ENCODE measurements at regions not wholly inside any gene's neighbourhood (a gene's known extent, or its start where the extent isn't known, plus 50 kb on each side); places are given as distances from the start of the nearest gene placed in this dataset.

GRCh38 chr13:44022196-44022595 lies 142.5 kb downstream of the LACC1 start:
- no peak for DNase-seq (ENCODE audit: low read depth)

- DNase-seq (ENCODE audit: low read depth) = no peak
These were observed 144.6 kb downstream of the LACC1 start for GRCh38 chr13:44024167-44024845.

GRCh38 chr13:44024846-44025195 lies 145.1 kb downstream of the LACC1 start:
- no peak for DNase-seq (ENCODE audit: low read depth)

- DNase-seq (ENCODE audit: low read depth) = no peak
These were observed 146.5 kb downstream of the LACC1 start for GRCh38 chr13:44026194-44026593.

- no peak for DNase-seq (ENCODE audit: low read depth)
These were observed 149.0 kb downstream of the LACC1 start for GRCh38 chr13:44028734-44029133.

GRCh38 chr13:44030615-44031014 lies 150.9 kb downstream of the LACC1 start:
- no peak for DNase-seq (ENCODE audit: low read depth)

- no peak for DNase-seq (ENCODE audit: low read depth)
These were observed 151.9 kb downstream of the LACC1 start for GRCh38 chr13:44031555-44031954.

- DNase-seq (ENCODE audit: low read depth) = no peak
These were observed 153.1 kb downstream of the LACC1 start for GRCh38 chr13:44032802-44033201.

GRCh38 chr13:44035400-44035799 lies 155.7 kb downstream of the LACC1 start:
- no peak for DNase-seq (ENCODE audit: low read depth)

GRCh38 chr13:44040070-44040817 lies 160.5 kb downstream of the LACC1 start:
- DNase-seq (ENCODE audit: low read depth) = no peak

GRCh38 chr13:44040818-44041100 lies 161.1 kb downstream of the LACC1 start:
- DNase-seq (ENCODE audit: low read depth) = no peak

- DNase-seq (ENCODE audit: low read depth) = no peak
These were observed 165.0 kb downstream of the LACC1 start for GRCh38 chr13:44044547-44045179.

GRCh38 chr13:44045180-44045562 lies 165.5 kb downstream of the LACC1 start:
- no peak for DNase-seq (ENCODE audit: low read depth)

- DNase-seq (ENCODE audit: low read depth) = no peak
These were observed 166.7 kb downstream of the LACC1 start for GRCh38 chr13:44046428-44046827.

GRCh38 chr13:44048326-44048725 lies 168.6 kb downstream of the LACC1 start:
- no peak for DNase-seq (ENCODE audit: low read depth)

- no peak for DNase-seq (ENCODE audit: low read depth)
These were observed 169.6 kb downstream of the LACC1 start for GRCh38 chr13:44049081-44049945.

- no peak for DNase-seq (ENCODE audit: low read depth)
These were observed 170.9 kb downstream of the LACC1 start for GRCh38 chr13:44050450-44051063.

- DNase-seq (ENCODE audit: low read depth) = no peak
These were observed 171.7 kb downstream of the LACC1 start for GRCh38 chr13:44051405-44051804.

GRCh38 chr13:44051918-44052675 lies 172.4 kb downstream of the LACC1 start:
- DNase-seq (ENCODE audit: low read depth) = no peak

- DNase-seq (ENCODE audit: low read depth) = no peak
These were observed 173.1 kb downstream of the LACC1 start for GRCh38 chr13:44052780-44053184.

GRCh38 chr13:44053208-44053607 lies 173.5 kb downstream of the LACC1 start:
- DNase-seq (ENCODE audit: low read depth) = no peak

Data from stimulated activated CD8-positive, alpha-beta memory T cell treated with anti-CD3 and anti-CD28 coated beads, Interleukin-4, amount 100 ng/mL, for 24 hours (primary cell).